22Rv1 (cell line): ENCODE measurements at regions not wholly inside any gene's neighbourhood (a gene's known extent, or its start where the extent isn't known, plus 50 kb on each side); places are given as distances from the start of the nearest gene placed in this dataset.
"Not testable (repeated sequence)": the region's sequence is repeated elsewhere in the genome, so short reads cannot be mapped to it uniquely, and the experiment has no call there.

Experiments used
- H3K27ac ChIP-seq: fragments of 450-650 bp; 2 replicates; pipeline ENCODE4 v1.5.1; 2017
- ZFX ChIP-seq: fragments of 450-650 bp; IDR thresholded peaks from 2 replicates; pipeline ENCODE4 v1.6.1; 2017; ENCODE audit warnings: antibody characterized with exemption, borderline replicate concordance
- TF ChIP-seq, protein P1 (sequence below): fragments of 450-650 bp; IDR thresholded peaks from 2 replicates; pipeline ENCODE4 v1.5.1; 2017; ENCODE audit warnings: mild to moderate bottlenecking

- H3K27ac ChIP-seq = no peak overlapping the region
- TF ChIP-seq ZFX = no peak
- TF ChIP-seq, protein P1, sequence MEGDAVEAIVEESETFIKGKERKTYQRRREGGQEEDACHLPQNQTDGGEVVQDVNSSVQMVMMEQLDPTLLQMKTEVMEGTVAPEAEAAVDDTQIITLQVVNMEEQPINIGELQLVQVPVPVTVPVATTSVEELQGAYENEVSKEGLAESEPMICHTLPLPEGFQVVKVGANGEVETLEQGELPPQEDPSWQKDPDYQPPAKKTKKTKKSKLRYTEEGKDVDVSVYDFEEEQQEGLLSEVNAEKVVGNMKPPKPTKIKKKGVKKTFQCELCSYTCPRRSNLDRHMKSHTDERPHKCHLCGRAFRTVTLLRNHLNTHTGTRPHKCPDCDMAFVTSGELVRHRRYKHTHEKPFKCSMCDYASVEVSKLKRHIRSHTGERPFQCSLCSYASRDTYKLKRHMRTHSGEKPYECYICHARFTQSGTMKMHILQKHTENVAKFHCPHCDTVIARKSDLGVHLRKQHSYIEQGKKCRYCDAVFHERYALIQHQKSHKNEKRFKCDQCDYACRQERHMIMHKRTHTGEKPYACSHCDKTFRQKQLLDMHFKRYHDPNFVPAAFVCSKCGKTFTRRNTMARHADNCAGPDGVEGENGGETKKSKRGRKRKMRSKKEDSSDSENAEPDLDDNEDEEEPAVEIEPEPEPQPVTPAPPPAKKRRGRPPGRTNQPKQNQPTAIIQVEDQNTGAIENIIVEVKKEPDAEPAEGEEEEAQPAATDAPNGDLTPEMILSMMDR = no peak
Observed at GRCh38 chr3:89533275-89533674, 425.9 kb downstream of the EPHA3 start.

DNA sequence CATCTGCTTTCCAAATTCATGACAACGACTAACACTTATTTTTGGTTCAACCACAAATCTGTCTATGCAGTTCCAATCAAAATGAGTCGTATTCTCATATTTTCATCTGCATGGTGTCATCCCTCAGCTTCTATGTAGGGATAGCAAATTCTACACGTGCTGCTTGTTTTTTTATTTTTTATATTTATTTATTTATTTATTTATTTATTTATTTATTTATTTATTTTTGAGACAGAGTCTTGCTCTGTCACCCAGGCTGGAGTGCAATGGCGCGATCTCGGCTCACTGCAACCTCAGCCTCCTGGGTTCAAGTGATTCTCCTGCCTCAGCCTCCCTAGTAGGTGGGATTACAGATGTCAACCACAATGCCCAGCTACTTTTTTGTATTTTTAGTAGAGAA is 447.2 kb downstream of the EPHA3 start:
- H3K27ac ChIP-seq = not testable (repeated sequence)

- TF ChIP-seq ZFX = no peak
- TF ChIP-seq, protein P1 = no peak
- H3K27ac ChIP-seq = no peak overlapping the region
Observed at GRCh38 chr3:89558711-89559110, 451.3 kb downstream of the EPHA3 start.

DNA sequence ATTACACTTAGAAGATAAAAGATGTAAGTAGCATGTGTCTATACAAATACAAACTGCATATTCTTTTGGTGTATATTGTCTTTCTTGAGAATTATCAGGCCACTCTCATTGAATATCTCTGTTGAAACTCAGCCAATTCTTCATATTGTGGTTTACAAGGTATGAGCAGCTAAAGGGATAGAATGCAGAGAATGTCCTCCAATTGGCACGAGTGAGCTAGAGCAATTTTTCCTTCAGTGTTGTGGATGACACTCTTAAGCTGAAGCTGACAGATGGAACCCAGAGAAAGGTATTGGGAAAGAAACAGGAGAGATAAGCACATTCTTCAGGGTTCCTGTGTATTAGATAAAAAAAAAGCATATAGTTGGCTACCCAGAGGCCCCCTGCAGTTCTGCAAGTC is 453.1 kb downstream of the EPHA3 start:
- TF ChIP-seq, protein P1 = no peak
- no peak for TF ChIP-seq ZFX
- H3K27ac ChIP-seq = no peak overlapping the region

- no peak for TF ChIP-seq ZFX
- TF ChIP-seq, protein P1 = 0 out of 2 replicates have a peak, but pooled peaks have one; percentile 6
- no peak overlapping the region for H3K27ac ChIP-seq
Observed at GRCh38 chr3:89562373-89562772, 455.0 kb downstream of the EPHA3 start.

DNA sequence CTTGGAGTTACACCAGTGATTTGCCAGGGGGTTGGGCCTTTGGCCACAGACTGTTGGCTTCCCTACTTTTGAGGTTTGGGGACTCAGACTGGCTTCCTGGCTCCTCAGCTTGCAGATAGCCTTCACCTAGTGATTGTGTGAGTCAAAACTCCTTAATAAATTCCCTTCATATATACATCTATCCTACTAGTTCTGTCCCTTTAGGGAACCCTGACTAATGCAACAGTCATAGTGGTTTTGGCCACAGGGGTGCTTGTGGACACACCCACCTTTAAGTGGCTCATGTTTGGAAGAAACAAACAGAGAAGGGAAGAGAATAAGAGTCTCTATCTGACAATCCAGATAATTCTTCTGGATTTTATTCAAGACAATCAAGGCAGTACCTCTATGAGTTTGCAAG is 457.7 kb downstream of the EPHA3 start:
- TF ChIP-seq, protein P1 = no peak
- no peak for TF ChIP-seq ZFX

DNA sequence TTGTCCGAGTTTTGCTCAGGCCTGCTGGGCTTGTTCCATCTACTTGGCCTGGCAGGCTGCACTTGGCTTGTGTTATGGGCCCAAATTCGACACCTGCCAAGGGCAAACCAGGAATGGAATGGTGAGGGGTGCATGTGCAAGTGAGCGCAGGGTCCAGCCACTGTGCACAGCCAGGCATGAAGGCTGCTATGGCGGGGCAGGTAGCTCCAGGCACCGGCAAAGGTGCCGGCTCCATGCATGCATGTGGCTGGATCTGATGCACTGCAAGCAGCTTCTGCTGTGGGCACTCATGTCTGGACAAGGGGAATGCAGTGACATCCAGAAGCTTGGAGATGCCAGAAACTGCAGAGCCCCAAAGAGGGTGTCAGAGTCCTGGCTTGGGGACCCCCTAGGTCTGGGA is 463.0 kb downstream of the EPHA3 start:
- no peak overlapping the region for H3K27ac ChIP-seq
- TF ChIP-seq, protein P1 = no peak
- no peak for TF ChIP-seq ZFX

More for the DNA sequence above, 457.7 kb downstream of the EPHA3 start:
- H3K27ac ChIP-seq = no peak overlapping the region

DNA sequence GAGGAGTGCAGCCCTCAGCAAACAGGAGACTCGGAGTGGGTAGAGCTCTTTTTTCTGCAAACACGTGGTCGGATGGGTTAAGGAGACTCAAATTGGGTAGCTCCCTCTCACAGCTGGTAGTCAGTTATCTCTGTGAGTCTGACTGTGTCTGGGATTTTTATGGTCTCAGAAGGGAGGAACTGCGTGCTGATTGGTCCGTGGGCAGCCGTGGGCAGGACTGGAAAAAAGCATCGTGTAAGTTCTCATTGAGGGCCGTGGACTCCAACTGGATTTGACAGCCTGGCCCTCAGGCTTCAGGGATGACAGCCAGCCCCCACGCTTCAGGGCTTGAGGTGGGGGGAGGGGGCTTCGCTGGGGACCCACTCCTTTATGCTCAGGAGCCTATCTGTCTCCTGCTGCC is 463.9 kb downstream of the EPHA3 start:
- H3K27ac ChIP-seq = no peak overlapping the region
- TF ChIP-seq, protein P1 = no peak
- no peak for TF ChIP-seq ZFX
